Right atrium auricular region (tissue), 2 donors: ENCODE measurements at regions not wholly inside any gene's neighbourhood (a gene's known extent, or its start where the extent isn't known, plus 50 kb on each side); places are given as distances from the start of the nearest gene placed in this dataset.

Experiments used
- DNase-seq: peaks from one replicate; pipeline ENCODE4 v3.0.0-alpha.2; 2019; ENCODE audit warnings: low spot score
- H3K27ac ChIP-seq, 2 donors: fragments of 200-600 bp; sonication (generic); 1 replicate in 1 of 2; 2 replicates in 1 of 2; pipeline ENCODE4 v1.5.1; 2016 to 2019
- H3K27me3 ChIP-seq, 2 donors: fragments of 200-600 bp; sonication (generic); one replicate each; pipeline versions ENCODE4 v1.5.1 to v1.6.0; 2017 to 2019
- H3K36me3 ChIP-seq: fragments of 200-600 bp; sonication (generic); one replicate; pipeline ENCODE4 v1.5.1; 2016
- H3K4me1 ChIP-seq, 2 donors: fragments of 200-600 bp; sonication (generic); one replicate each; pipeline versions ENCODE4 v1.5.1 to v1.6.0; 2017 to 2019
- H3K4me3 ChIP-seq, 2 donors: fragments of 200-600 bp; sonication (generic); 1 replicate in 1 of 2; 2 replicates in 1 of 2; pipeline ENCODE4 v1.5.1; 2017 to 2019; ENCODE audit warnings: mild to moderate bottlenecking in 1 of 2, moderate library complexity in 1 of 2
- H3K9me3 ChIP-seq, 2 donors: fragments of 200-600 bp; sonication (generic); one replicate each; pipeline ENCODE4 v1.5.1; 2019
- TF ChIP-seq, protein P1 (sequence below), 2 donors: fragments of 200-600 bp; sonication (generic); IDR thresholded peaks; one replicate each; pipeline ENCODE4 v1.5.1; 2019; ENCODE audit warnings: antibody characterized with exemption in 2 of 2

DNA sequence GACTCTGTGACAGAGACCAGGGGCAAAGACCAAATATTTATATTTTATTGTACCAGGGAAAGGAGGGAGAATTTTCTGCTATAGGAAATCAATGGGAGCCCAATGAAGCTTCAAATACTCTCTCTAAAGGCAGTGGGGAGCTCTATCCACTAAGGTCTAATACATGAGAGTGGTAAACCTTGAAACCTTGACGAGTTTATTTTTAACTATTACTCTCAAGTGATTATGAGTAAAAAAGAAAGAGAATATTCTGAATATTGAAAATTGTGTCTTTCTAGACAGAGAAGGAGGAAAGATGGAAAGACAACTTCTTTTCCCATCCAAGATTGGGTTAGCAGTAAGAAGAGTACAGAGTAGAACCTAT, 1722.1 kb upstream of the SEL1L start:
- no peak for DNase-seq
- H3K27ac ChIP-seq: no peak overlapping the region
- H3K9me3 ChIP-seq: no peaks in the 10 kb centered on the region
- TF ChIP-seq, protein P1, sequence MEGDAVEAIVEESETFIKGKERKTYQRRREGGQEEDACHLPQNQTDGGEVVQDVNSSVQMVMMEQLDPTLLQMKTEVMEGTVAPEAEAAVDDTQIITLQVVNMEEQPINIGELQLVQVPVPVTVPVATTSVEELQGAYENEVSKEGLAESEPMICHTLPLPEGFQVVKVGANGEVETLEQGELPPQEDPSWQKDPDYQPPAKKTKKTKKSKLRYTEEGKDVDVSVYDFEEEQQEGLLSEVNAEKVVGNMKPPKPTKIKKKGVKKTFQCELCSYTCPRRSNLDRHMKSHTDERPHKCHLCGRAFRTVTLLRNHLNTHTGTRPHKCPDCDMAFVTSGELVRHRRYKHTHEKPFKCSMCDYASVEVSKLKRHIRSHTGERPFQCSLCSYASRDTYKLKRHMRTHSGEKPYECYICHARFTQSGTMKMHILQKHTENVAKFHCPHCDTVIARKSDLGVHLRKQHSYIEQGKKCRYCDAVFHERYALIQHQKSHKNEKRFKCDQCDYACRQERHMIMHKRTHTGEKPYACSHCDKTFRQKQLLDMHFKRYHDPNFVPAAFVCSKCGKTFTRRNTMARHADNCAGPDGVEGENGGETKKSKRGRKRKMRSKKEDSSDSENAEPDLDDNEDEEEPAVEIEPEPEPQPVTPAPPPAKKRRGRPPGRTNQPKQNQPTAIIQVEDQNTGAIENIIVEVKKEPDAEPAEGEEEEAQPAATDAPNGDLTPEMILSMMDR (IDR thresholded peaks at IDR 0.05): no peak
- no peaks in the 10 kb centered on the region for H3K27me3 ChIP-seq
- H3K36me3 ChIP-seq: no peaks in the 10 kb centered on the region
- no peak overlapping the region for H3K4me3 ChIP-seq
- no peaks in the 10 kb centered on the region for H3K4me1 ChIP-seq

DNA sequence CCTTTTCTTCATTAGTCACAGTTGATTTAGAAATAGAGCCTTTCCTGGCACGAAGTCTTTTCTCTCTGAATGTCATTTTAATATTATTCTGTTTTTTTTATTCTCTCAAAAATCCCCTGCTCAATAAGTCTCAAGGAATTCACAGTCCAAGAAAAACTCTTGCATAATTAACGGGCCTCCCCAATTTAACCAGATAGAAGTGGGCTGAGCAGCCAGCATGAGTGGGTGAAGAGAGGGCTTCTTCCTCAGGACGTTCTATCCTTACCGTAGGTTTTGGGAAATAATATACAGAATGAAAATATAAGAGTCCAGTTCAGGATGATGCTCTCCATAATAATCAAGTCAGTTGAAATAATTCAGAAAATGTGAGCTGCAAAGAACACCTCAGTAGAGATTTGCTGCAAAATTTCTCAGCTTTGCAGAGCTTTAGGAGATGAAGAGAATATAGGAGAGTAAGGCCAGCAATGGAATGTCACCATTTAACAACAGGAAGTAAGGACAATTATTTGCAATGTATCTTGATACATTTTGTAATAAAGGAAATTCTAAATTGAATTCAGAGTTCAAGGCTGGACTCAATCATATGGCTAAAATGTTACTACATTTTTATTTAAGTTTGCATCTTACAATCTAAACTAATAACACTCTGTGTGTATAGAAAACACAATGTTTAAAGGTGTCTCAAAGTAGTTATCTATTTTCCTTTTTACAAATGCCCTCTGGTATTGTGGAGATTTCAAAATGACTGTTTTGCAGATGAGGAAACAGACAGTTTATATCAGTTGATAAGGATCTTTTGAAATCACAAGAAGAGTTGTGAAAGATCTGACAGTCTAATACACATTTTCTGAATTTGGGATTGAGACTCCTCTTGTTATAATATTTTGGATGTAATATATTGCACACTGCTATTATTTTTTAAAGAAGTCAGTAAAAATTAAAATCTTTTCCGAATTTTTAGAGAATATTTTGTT, 1724.1 kb upstream of the SEL1L start:
- no peaks in the 10 kb centered on the region for H3K27me3 ChIP-seq
- no peaks in the 10 kb centered on the region for H3K9me3 ChIP-seq
- H3K4me3 ChIP-seq: no peak overlapping the region
- no peak overlapping the region for H3K27ac ChIP-seq
- DNase-seq: no peak
- no peaks in the 10 kb centered on the region for H3K4me1 ChIP-seq
- H3K36me3 ChIP-seq: no peaks in the 10 kb centered on the region
- TF ChIP-seq, protein P1 (IDR thresholded peaks at IDR 0.05): no peak

DNA sequence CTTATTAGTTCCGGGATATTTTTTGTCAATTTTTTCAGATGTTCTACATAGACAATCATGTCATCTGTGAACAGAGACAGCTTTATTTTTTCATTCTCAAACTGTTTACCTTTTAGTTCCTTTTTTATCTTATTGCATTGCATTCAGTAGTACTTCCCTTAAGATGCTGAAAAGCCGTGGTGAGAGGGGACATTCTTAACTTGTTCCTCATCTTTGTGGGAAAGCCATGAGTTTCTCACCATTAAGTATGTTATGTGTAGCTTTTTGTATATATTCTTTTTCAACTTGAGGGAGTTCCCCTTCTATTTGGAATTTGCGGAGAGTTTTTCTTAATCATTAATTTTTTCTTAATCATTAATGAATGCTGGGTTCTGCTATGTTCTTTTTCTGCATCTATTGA, 1727.1 kb upstream of the SEL1L start:
- DNase-seq: no peak
- H3K36me3 ChIP-seq: no peaks in the 10 kb centered on the region
- H3K4me3 ChIP-seq: no peak overlapping the region
- TF ChIP-seq, protein P1 (IDR thresholded peaks at IDR 0.05): no peak
- H3K4me1 ChIP-seq: no peaks in the 10 kb centered on the region
- H3K9me3 ChIP-seq: no peaks in the 10 kb centered on the region
- H3K27ac ChIP-seq: no peak overlapping the region
- H3K27me3 ChIP-seq: no peaks in the 10 kb centered on the region

DNA sequence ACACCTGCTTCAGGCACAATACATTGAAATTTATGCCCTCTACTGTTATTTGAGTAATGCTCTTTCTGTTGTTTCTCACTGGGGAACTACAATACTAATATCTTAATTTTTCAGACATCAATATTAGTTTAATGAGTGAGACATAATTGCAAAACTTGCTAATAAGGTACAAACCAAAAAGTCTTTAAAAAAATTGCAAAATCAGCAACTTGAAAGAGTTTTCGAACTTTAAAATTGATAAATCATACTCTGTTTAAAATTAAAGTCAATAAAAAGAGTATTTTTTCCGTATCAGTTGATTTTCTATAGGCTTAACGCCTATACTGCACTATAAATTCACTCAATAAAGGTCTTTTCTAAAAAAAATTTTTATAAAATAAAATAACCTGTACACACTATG, 1735.9 kb upstream of the SEL1L start:
- H3K9me3 ChIP-seq: no peaks in the 10 kb centered on the region
- TF ChIP-seq, protein P1 (IDR thresholded peaks at IDR 0.05): no peak
- DNase-seq: no peak
- no peaks in the 10 kb centered on the region for H3K4me1 ChIP-seq
- no peak overlapping the region for H3K27ac ChIP-seq
- H3K27me3 ChIP-seq: no peaks in the 10 kb centered on the region
- H3K36me3 ChIP-seq: no peaks in the 10 kb centered on the region
- H3K4me3 ChIP-seq: no peak overlapping the region

DNA sequence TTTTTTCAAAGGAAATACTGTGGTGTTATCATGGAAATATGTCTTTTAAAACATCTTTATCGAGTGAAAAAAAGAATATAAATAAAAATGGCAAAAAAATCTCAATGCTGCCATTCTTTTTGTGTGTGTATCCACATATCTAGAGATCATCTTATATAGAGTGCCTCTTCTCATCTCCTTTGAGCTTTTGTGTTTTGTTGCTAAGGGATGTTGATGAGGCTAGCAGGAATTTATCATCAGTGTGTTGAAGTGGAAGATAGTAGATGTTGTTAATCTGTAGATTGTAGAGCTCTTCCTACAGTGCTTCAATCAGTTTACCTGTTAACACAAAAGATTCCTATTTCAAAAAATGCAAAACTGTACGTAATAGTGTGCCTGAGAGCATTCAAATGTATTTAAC, 1738.0 kb upstream of the SEL1L start:
- H3K27ac ChIP-seq: no peak overlapping the region
- no peaks in the 10 kb centered on the region for H3K9me3 ChIP-seq
- no peaks in the 10 kb centered on the region for H3K27me3 ChIP-seq
- TF ChIP-seq, protein P1 (IDR thresholded peaks at IDR 0.05): no peak
- DNase-seq: no peak
- no peaks in the 10 kb centered on the region for H3K36me3 ChIP-seq
- H3K4me1 ChIP-seq: no peaks in the 10 kb centered on the region
- no peak overlapping the region for H3K4me3 ChIP-seq
